ENCODE measurements at regions not wholly inside any gene's neighbourhood (a gene's known extent, or its start where the extent isn't known, plus 50 kb on each side); places are given as distances from the start of the nearest gene placed in this dataset.
A peak's percentile ranks its signal among the peaks of the same experiment; 100 is the strongest.

GRCh38 chr15:62809968-62810260 is 232.6 kb upstream of the TPM1 start:
- no CpG with 5 or more reads among the region's 8 CpGs for WGBS, 2 donors (ENCODE audit: extremely low coverage in 2 of 2, insufficient read length in 2 of 2, insufficient replicate concordance in 1 of 2)
- no peak overlapping the region for H3K4me2 ChIP-seq (ENCODE audit: insufficient read depth, low read length, poor library complexity, severe bottlenecking)
- H2AK5ac ChIP-seq (ENCODE audit: low read depth, low read length) = peak overlapping the region; percentile 95
- peaks cover 36 to 43% of the 10 kb centered on the region in 2 donors for H3K4me1 ChIP-seq (ENCODE audit: control insufficient read depth in 2 of 2, insufficient read depth in 1 of 2, low read depth in 1 of 2, low read length in 2 of 2)
- no peak overlapping the region for H3K4me3 ChIP-seq (ENCODE audit: low read length in 2 of 2)
- no peaks in the 10 kb centered on the region for H3K9me3 ChIP-seq (replicated peaks in 1 of 2; ENCODE audit: control insufficient read depth in 2 of 2, insufficient read depth in 1 of 2, low read depth in 1 of 2, low read length in 2 of 2)
- H2BK5ac ChIP-seq (ENCODE audit: low read length) = peak overlapping the region; percentile 89
- H3K36me3 ChIP-seq (replicated peaks in 1 of 2; ENCODE audit: control insufficient read depth in 2 of 2, insufficient read depth in 2 of 2, low read length in 2 of 2) = peaks cover 0 to 4% of the 10 kb centered on the region in 2 donors
- H3K14ac ChIP-seq (ENCODE audit: low read length) = peak overlapping the region; percentile 92
- peak overlapping the region; percentile 80 for H3K27ac ChIP-seq (replicated peaks; ENCODE audit: low read length)
- H2BK120ac ChIP-seq (ENCODE audit: low read depth, low read length) = peak overlapping the region; percentile 78
- no peaks in the 10 kb centered on the region for H3K27me3 ChIP-seq (ENCODE audit: control insufficient read depth in 3 of 3, insufficient read depth in 3 of 3, low read depth in 1 of 3, low read length in 3 of 3)
- H3K4ac ChIP-seq (ENCODE audit: low read length) = no peak overlapping the region
- peak overlapping the region; percentile 18 for H3K9ac ChIP-seq (ENCODE audit: low read depth, low read length, poor library complexity)
- H3K18ac ChIP-seq (ENCODE audit: low read length) = peak overlapping the region; percentile 91
- DNase-seq (ENCODE audit: low spot score) = no peak
- no peak overlapping the region for H2AFZ ChIP-seq (ENCODE audit: low read length)
- peak overlapping the region; percentile 96 for H2BK12ac ChIP-seq (ENCODE audit: low read length)
- peak overlapping the region; percentile 80 for H4K91ac ChIP-seq (ENCODE audit: low read depth, low read length, poor library complexity)
- H2BK15ac ChIP-seq (ENCODE audit: low read length) = peak overlapping the region; percentile 81
- no peak overlapping the region for H4K8ac ChIP-seq (ENCODE audit: low read depth, low read length)
- peak overlapping the region; percentile 23 for H3K23ac ChIP-seq (ENCODE audit: low read depth, low read length, poor library complexity)
- no peaks in the 10 kb centered on the region for H3K79me1 ChIP-seq (ENCODE audit: low read depth, low read length)

- no peak overlapping the region for H2BK5ac ChIP-seq (ENCODE audit: low read length)
- H2BK120ac ChIP-seq (ENCODE audit: low read depth, low read length) = no peak overlapping the region
- H3K14ac ChIP-seq (ENCODE audit: low read length) = no peak overlapping the region
- no peaks in the 10 kb centered on the region for H3K36me3 ChIP-seq (replicated peaks in 1 of 2; ENCODE audit: control insufficient read depth in 2 of 2, insufficient read depth in 2 of 2, low read length in 2 of 2)
- H3K4me3 ChIP-seq (ENCODE audit: low read length in 2 of 2) = no peak overlapping the region
- peaks cover 0 to 3% of the 10 kb centered on the region in 2 donors for H3K9me3 ChIP-seq (replicated peaks in 1 of 2; ENCODE audit: control insufficient read depth in 2 of 2, insufficient read depth in 1 of 2, low read depth in 1 of 2, low read length in 2 of 2)
- no peak overlapping the region for H3K9ac ChIP-seq (ENCODE audit: low read depth, low read length, poor library complexity)
- no peak overlapping the region for H3K4me2 ChIP-seq (ENCODE audit: insufficient read depth, low read length, poor library complexity, severe bottlenecking)
- no peak overlapping the region for H2AFZ ChIP-seq (ENCODE audit: low read length)
- no peak for DNase-seq (ENCODE audit: low spot score)
- H3K4me1 ChIP-seq (ENCODE audit: control insufficient read depth in 2 of 2, insufficient read depth in 1 of 2, low read depth in 1 of 2, low read length in 2 of 2) = peaks cover 33 to 39% of the 10 kb centered on the region in 2 donors
- no peak overlapping the region for H4K8ac ChIP-seq (ENCODE audit: low read depth, low read length)
- no CpG with 5 or more reads among the region's 7 CpGs for WGBS, 2 donors (ENCODE audit: extremely low coverage in 2 of 2, insufficient read length in 2 of 2, insufficient replicate concordance in 1 of 2)
- H3K27ac ChIP-seq (replicated peaks; ENCODE audit: low read length) = peak overlapping the region; percentile 1
- H4K91ac ChIP-seq (ENCODE audit: low read depth, low read length, poor library complexity) = no peak overlapping the region
- H3K79me1 ChIP-seq (ENCODE audit: low read depth, low read length) = no peaks in the 10 kb centered on the region
- H2BK12ac ChIP-seq (ENCODE audit: low read length) = no peak overlapping the region
- no peak overlapping the region for H3K23ac ChIP-seq (ENCODE audit: low read depth, low read length, poor library complexity)
- no peak overlapping the region for H2BK15ac ChIP-seq (ENCODE audit: low read length)
- no peaks in the 10 kb centered on the region for H3K27me3 ChIP-seq (ENCODE audit: control insufficient read depth in 3 of 3, insufficient read depth in 3 of 3, low read depth in 1 of 3, low read length in 3 of 3)
- peak overlapping the region; percentile 45 for H3K18ac ChIP-seq (ENCODE audit: low read length)
- no peak overlapping the region for H2AK5ac ChIP-seq (ENCODE audit: low read depth, low read length)
- no peak overlapping the region for H3K4ac ChIP-seq (ENCODE audit: low read length)
Measured at GRCh38 chr15:62812515-62812835, 230.1 kb upstream of the TPM1 start.

- H4K91ac ChIP-seq (ENCODE audit: low read depth, low read length, poor library complexity) = no peak overlapping the region
- no peak for DNase-seq (ENCODE audit: low spot score)
- no peak overlapping the region for H2BK12ac ChIP-seq (ENCODE audit: low read length)
- no peak overlapping the region for H2AFZ ChIP-seq (ENCODE audit: low read length)
- H3K4me3 ChIP-seq (ENCODE audit: low read length in 2 of 2) = no peak overlapping the region
- no peak overlapping the region for H4K8ac ChIP-seq (ENCODE audit: low read depth, low read length)
- H2AK5ac ChIP-seq (ENCODE audit: low read depth, low read length) = no peak overlapping the region
- no peak overlapping the region for H3K4ac ChIP-seq (ENCODE audit: low read length)
- no peak overlapping the region for H3K4me2 ChIP-seq (ENCODE audit: insufficient read depth, low read length, poor library complexity, severe bottlenecking)
- no peak overlapping the region for H3K27ac ChIP-seq (replicated peaks; ENCODE audit: low read length)
- no peak overlapping the region for H3K18ac ChIP-seq (ENCODE audit: low read length)
- no peak overlapping the region for H2BK15ac ChIP-seq (ENCODE audit: low read length)
- no peaks in the 10 kb centered on the region for H3K79me1 ChIP-seq (ENCODE audit: low read depth, low read length)
- no peaks in the 10 kb centered on the region for H3K36me3 ChIP-seq (replicated peaks in 1 of 2; ENCODE audit: control insufficient read depth in 2 of 2, insufficient read depth in 2 of 2, low read length in 2 of 2)
- WGBS, 2 donors (ENCODE audit: extremely low coverage in 2 of 2, insufficient read length in 2 of 2, insufficient replicate concordance in 1 of 2) = no CpG with 5 or more reads among the region's 4 CpGs
- H3K27me3 ChIP-seq (ENCODE audit: control insufficient read depth in 3 of 3, insufficient read depth in 3 of 3, low read depth in 1 of 3, low read length in 3 of 3) = no peaks in the 10 kb centered on the region
- H2BK5ac ChIP-seq (ENCODE audit: low read length) = no peak overlapping the region
- no peak overlapping the region for H3K14ac ChIP-seq (ENCODE audit: low read length)
- H2BK120ac ChIP-seq (ENCODE audit: low read depth, low read length) = no peak overlapping the region
- peaks cover 11 to 21% of the 10 kb centered on the region in 2 donors for H3K4me1 ChIP-seq (ENCODE audit: control insufficient read depth in 2 of 2, insufficient read depth in 1 of 2, low read depth in 1 of 2, low read length in 2 of 2)
- no peak overlapping the region for H3K23ac ChIP-seq (ENCODE audit: low read depth, low read length, poor library complexity)
- H3K9ac ChIP-seq (ENCODE audit: low read depth, low read length, poor library complexity) = no peak overlapping the region
- H3K9me3 ChIP-seq (replicated peaks in 1 of 2; ENCODE audit: control insufficient read depth in 2 of 2, insufficient read depth in 1 of 2, low read depth in 1 of 2, low read length in 2 of 2) = peaks cover 0 to 3% of the 10 kb centered on the region in 2 donors
Measured at GRCh38 chr15:62816342-62817069, 226.0 kb upstream of the TPM1 start.

- Histone ChIP-seq H3K18ac (ENCODE audit: low read length) (no peak overlapping the region), H3K4me2 (ENCODE audit: insufficient read depth, low read length, poor library complexity, severe bottlenecking) (no peak overlapping the region), H3K23ac (ENCODE audit: low read depth, low read length, poor library complexity) (no peak overlapping the region), H3K4me1 (ENCODE audit: control insufficient read depth in 2 of 2, insufficient read depth in 1 of 2, low read depth in 1 of 2, low read length in 2 of 2) (peaks cover 0 to 11% of the 10 kb centered on the region in 2 donors), H3K4me3 (ENCODE audit: low read length in 2 of 2) (no peak overlapping the region), H4K91ac (ENCODE audit: low read depth, low read length, poor library complexity) (no peak overlapping the region), H2BK5ac (ENCODE audit: low read length) (no peak overlapping the region), H2AFZ (ENCODE audit: low read length) (no peak overlapping the region), H4K8ac (ENCODE audit: low read depth, low read length) (no peak overlapping the region), H3K9me3 (replicated peaks in 1 of 2; ENCODE audit: control insufficient read depth in 2 of 2, insufficient read depth in 1 of 2, low read depth in 1 of 2, low read length in 2 of 2) (peaks cover 0 to 3% of the 10 kb centered on the region in 2 donors), H2BK12ac (ENCODE audit: low read length) (no peak overlapping the region), H3K9ac (ENCODE audit: low read depth, low read length, poor library complexity) (no peak overlapping the region), H3K27ac (replicated peaks; ENCODE audit: low read length) (no peak overlapping the region), H2BK15ac (ENCODE audit: low read length) (no peak overlapping the region), H3K36me3 (replicated peaks in 1 of 2; ENCODE audit: control insufficient read depth in 2 of 2, insufficient read depth in 2 of 2, low read length in 2 of 2) (no peaks in the 10 kb centered on the region), H3K14ac (ENCODE audit: low read length) (no peak overlapping the region), H3K27me3 (ENCODE audit: control insufficient read depth in 3 of 3, insufficient read depth in 3 of 3, low read depth in 1 of 3, low read length in 3 of 3) (no peaks in the 10 kb centered on the region), H2BK120ac (ENCODE audit: low read depth, low read length) (no peak overlapping the region), H3K79me1 (ENCODE audit: low read depth, low read length) (no peaks in the 10 kb centered on the region), H3K4ac (ENCODE audit: low read length) (no peak overlapping the region), H2AK5ac (ENCODE audit: low read depth, low read length) (no peak overlapping the region)
- WGBS, 2 donors (ENCODE audit: extremely low coverage in 2 of 2, insufficient read length in 2 of 2, insufficient replicate concordance in 1 of 2) = no CpG with 5 or more reads among the region's 1 CpG
- no peak for DNase-seq (ENCODE audit: low spot score)
Measured at GRCh38 chr15:62818691-62819090, 223.9 kb upstream of the TPM1 start.
